ENCODE measurements at regions not wholly inside any gene's neighbourhood (a gene's known extent, or its start where the extent isn't known, plus 50 kb on each side); places are given as distances from the start of the nearest gene placed in this dataset.

GRCh38 chr1:105686026-105686425, 1370.4 kb upstream of the PRMT6 start:
- Mint-ChIP-seq H3K27me3 (no peaks in the 10 kb centered on the region), H3K4me1 (no peaks in the 10 kb centered on the region), H3K27ac (no peak overlapping the region), H3K9me3 (ENCODE audit: insufficient read depth) (peaks cover 3% of the 10 kb centered on the region), H3K4me3 (no peak overlapping the region)
- 77% methylated on average over 3 of the region's 3 CpGs for WGBS (ENCODE audit: insufficient coverage)
- Histone ChIP-seq H3K4me3 (ENCODE audit: control extremely low read depth in 1 of 5, extremely low read depth in 1 of 5, insufficient read depth in 1 of 5, low read depth in 2 of 5, low read length in 4 of 5) (no peak overlapping the region), H4K20me1 (ENCODE audit: control insufficient read depth, insufficient read depth, low read length, poor library complexity, severe bottlenecking) (no peaks in the 10 kb centered on the region), H3K27me3 (replicated peaks in 1 of 4; ENCODE audit: control extremely low read depth in 1 of 4, control insufficient read depth in 3 of 4, insufficient read depth in 4 of 4, low read length in 3 of 4) (no peaks in the 10 kb centered on the region), H3K36me3 (replicated peaks in 1 of 2; ENCODE audit: control extremely low read depth in 1 of 2, control insufficient read depth in 1 of 2, extremely low read depth in 1 of 2, insufficient read depth in 2 of 2, low read length in 1 of 2) (no peaks in the 10 kb centered on the region), H3K79me2 (ENCODE audit: control insufficient read depth, insufficient read depth, low read length) (no peaks in the 10 kb centered on the region), H3K27ac (ENCODE audit: low read length in 2 of 2) (no peak overlapping the region), H3K9ac (ENCODE audit: low read length) (no peak overlapping the region), H3K9me3 (ENCODE audit: control extremely low read depth in 1 of 3, control insufficient read depth in 2 of 3, insufficient read depth in 1 of 3, low read length in 2 of 3) (peaks cover 0 to 9% (median 0%) of the 10 kb centered on the region in 3 donors), H3K4me1 (ENCODE audit: control insufficient read depth in 2 of 2, insufficient read depth in 2 of 2, low read length in 2 of 2) (no peaks in the 10 kb centered on the region), H3K4me2 (replicated peaks; ENCODE audit: low read depth, low read length, poor library complexity, severe bottlenecking) (no peak overlapping the region), H2AFZ (ENCODE audit: insufficient read depth, low read depth, low read length, poor library complexity, severe bottlenecking) (no peak overlapping the region)
- POLR2A ChIA-PET = no interaction called here
- ATAC-seq (ENCODE audit: low read depth) (no peak), DNase-seq (peak; percentile 2)
- CTCF ChIA-PET = no interaction called here
- TF ChIP-seq CTCF (IDR thresholded peaks at IDR 0.05) = no peak
- no peak for TF ChIP-seq EZH2 (IDR thresholded peaks at IDR 0.05; ENCODE audit: borderline replicate concordance, insufficient read depth, low read depth, low read length, poor library complexity, severe bottlenecking)
- intact Hi-C loops (cut with micrococcal nuclease) = no loop called here

GRCh38 chr1:105686874-105687690, 1369.4 kb upstream of the PRMT6 start:
- H3K27ac Mint-ChIP-seq = no peak overlapping the region
- Histone ChIP-seq H3K4me1 (ENCODE audit: control insufficient read depth in 2 of 2, insufficient read depth in 2 of 2, low read length in 2 of 2) (no peaks in the 10 kb centered on the region), H4K20me1 (ENCODE audit: control insufficient read depth, insufficient read depth, low read length, poor library complexity, severe bottlenecking) (no peaks in the 10 kb centered on the region), H3K4me3 (ENCODE audit: control extremely low read depth in 1 of 5, extremely low read depth in 1 of 5, insufficient read depth in 1 of 5, low read depth in 2 of 5, low read length in 4 of 5) (no peak overlapping the region), H3K4me2 (replicated peaks; ENCODE audit: low read depth, low read length, poor library complexity, severe bottlenecking) (no peak overlapping the region), H3K27ac (ENCODE audit: low read length in 2 of 2) (no peak overlapping the region), H3K79me2 (ENCODE audit: control insufficient read depth, insufficient read depth, low read length) (no peaks in the 10 kb centered on the region), H3K36me3 (replicated peaks in 1 of 2; ENCODE audit: control extremely low read depth in 1 of 2, control insufficient read depth in 1 of 2, extremely low read depth in 1 of 2, insufficient read depth in 2 of 2, low read length in 1 of 2) (no peaks in the 10 kb centered on the region), H3K9ac (ENCODE audit: low read length) (no peak overlapping the region), H2AFZ (ENCODE audit: insufficient read depth, low read depth, low read length, poor library complexity, severe bottlenecking) (no peak overlapping the region), H3K27me3 (replicated peaks in 1 of 4; ENCODE audit: control extremely low read depth in 1 of 4, control insufficient read depth in 3 of 4, insufficient read depth in 4 of 4, low read length in 3 of 4) (no peaks in the 10 kb centered on the region), H3K9me3 (ENCODE audit: control extremely low read depth in 1 of 3, control insufficient read depth in 2 of 3, insufficient read depth in 1 of 3, low read length in 2 of 3) (peaks cover 0 to 9% (median 0%) of the 10 kb centered on the region in 3 donors)
- H3K27me3 Mint-ChIP-seq = no peaks in the 10 kb centered on the region
- CTCF ChIA-PET = no interaction called here
- H3K4me1 Mint-ChIP-seq = no peaks in the 10 kb centered on the region
- peaks cover 3% of the 10 kb centered on the region for H3K9me3 Mint-ChIP-seq (ENCODE audit: insufficient read depth)
- ATAC-seq (ENCODE audit: low read depth) = no peak
- no peak overlapping the region for H3K4me3 Mint-ChIP-seq
- WGBS (ENCODE audit: insufficient coverage) = 90% methylated on average over 13 of the region's 15 CpGs
- no peak for DNase-seq
- POLR2A ChIA-PET = no interaction called here
- intact Hi-C loops (cut with micrococcal nuclease) = no loop called here
- no peak for TF ChIP-seq CTCF (IDR thresholded peaks at IDR 0.05)
- no peak for TF ChIP-seq EZH2 (IDR thresholded peaks at IDR 0.05; ENCODE audit: borderline replicate concordance, insufficient read depth, low read depth, low read length, poor library complexity, severe bottlenecking)
